HG02943 (cell line): ENCODE measurements at regions not wholly inside any gene's neighbourhood (a gene's known extent, or its start where the extent isn't known, plus 50 kb on each side); places are given as distances from the start of the nearest gene placed in this dataset.
"Not testable (repeated sequence)": the region's sequence is repeated elsewhere in the genome, so short reads cannot be mapped to it uniquely, and the experiment has no call there.

ENCODE experiments used
- ATAC-seq: cut with Tn5 transposase; IDR thresholded peaks from one replicate; pipeline ENCODE4 v1.9.1; 2021; ENCODE audit warnings: mild to moderate bottlenecking, low read depth, moderate library complexity; ENCODE audit not compliant: unreplicated experiment

DNA sequence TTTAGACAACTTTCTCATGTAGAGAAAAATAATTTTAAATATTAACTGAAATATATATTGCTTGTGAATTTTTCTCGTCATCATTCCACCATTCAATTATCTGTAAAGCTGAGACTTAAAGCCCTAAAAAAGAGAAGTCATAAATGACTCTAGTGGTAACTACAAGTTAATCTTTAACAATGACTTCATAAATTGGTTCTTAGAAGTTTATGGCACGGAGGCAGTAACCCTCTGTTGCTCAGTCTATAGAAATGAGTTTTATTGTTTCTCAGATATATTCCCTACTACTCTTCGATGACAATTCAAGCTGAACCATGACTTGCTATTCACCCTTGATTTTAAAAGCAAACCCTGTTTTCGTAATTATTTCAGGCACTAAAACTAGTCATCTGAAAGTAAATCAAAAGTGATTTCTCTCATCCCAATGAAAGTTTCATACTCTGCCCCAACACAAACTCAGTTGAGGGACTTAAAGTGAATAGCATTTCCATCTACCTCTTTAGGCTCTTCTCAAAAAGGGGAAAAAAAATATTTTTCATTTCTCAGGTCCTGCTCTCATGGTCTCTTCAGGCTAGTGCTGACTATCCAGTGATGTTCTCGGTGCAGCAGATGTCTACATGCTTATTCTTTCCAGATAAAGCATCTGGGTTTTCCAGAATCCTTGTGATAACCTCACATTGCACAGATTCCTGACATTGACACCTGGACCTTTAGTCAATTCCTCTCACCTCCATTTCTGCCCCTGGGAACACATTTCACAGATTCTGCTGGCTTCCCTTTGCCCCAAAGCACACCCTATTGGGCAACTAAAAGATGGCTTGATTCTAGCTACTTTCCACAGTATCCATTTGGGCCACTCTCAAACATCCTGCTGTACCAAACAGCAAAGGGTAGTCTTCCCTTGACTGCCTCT is 207.8 kb upstream of the LRATD1 start:
- ATAC-seq, result peak; percentile 65

GRCh38 chr2:14425869-14426268 is 206.6 kb upstream of the LRATD1 start:
- no peak for ATAC-seq

DNA sequence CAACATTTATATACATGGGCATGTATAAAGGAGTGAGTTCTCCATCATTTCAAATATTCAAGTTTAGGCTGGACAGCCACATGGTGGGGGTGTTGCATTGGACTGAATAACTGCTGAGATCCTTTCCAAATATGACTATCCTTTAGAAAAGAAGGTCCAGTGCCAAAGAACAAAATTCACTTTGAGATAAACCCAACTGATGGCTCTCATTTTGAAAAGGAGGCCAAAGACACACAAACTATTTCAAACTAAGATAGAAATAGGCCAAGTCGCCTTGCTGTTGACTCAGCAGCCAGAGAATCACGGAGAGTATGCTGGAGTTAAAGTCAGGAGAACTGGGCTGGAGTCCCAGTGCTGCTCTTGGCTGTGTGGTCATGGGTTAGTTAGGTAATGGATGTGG is 204.5 kb upstream of the LRATD1 start:
- ATAC-seq, result no peak

DNA sequence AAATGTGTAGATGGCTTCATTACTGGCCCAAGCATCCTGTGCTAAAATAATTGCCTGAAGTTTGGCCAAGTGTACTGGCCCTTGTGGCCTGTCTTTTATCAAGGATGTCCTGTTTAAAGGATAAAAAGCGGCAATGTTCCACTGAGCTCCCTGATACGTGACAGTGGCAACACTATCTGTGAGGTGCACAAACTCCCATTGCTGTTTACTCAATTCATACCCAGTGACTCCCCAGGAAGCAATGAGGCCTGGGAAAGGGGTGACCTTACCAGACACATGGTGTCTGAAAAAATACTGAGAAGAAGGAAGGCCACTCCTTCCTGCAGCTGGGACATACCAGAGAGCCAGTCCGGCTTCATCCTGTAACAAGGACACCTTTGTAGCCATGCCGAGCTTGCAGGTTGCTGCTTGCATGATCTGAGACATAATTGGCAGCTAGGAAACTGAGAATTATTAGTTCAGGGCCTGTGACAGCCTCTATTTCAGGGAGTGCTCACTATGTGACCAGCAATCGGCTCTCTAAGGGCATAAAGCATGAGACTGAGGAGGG is 198.5 kb upstream of the LRATD1 start:
- ATAC-seq, result no peak

- no peak for ATAC-seq
These were observed 186.8 kb upstream of the LRATD1 start for GRCh38 chr2:14445670-14446069.

DNA sequence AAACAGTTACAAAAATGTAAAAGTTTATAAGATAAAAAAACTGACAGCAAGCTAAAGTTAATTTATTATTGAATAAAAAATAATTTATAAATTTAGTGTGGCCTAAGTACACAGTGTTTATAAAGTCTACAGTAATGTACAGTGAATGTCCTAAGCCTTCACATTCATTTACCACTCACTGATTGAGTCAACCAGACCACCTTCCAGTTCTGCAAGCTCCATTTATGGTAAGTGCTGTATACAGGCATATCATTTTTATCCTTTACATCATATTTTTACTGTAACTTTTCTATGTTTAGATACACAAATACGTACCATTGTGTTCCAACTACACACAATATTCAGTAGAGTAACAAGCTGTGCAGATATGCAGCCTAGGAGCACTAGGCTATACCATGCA is 184.2 kb upstream of the LRATD1 start:
- no peak for ATAC-seq

GRCh38 chr2:14451312-14451711 is 181.2 kb upstream of the LRATD1 start:
- ATAC-seq, result no peak

DNA sequence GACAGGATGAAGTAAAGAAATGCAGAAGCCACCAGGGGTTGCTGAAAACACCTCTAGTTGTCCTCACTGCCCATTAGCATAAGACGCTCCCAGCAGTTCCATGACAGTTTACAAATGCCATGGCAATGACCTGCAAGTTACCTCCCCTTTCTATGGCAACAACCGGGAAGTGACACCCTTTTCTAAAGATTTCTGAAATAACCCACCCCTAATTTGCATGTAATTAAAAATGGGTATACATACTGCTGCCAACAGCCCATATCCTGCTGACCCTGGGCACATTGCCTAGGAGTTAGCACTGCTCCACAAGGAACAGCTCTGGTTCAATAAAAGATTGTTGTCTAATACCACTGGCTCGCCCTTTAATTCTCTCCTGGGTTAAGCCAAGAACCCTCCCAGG is 178.3 kb upstream of the LRATD1 start:
- no peak for ATAC-seq

DNA sequence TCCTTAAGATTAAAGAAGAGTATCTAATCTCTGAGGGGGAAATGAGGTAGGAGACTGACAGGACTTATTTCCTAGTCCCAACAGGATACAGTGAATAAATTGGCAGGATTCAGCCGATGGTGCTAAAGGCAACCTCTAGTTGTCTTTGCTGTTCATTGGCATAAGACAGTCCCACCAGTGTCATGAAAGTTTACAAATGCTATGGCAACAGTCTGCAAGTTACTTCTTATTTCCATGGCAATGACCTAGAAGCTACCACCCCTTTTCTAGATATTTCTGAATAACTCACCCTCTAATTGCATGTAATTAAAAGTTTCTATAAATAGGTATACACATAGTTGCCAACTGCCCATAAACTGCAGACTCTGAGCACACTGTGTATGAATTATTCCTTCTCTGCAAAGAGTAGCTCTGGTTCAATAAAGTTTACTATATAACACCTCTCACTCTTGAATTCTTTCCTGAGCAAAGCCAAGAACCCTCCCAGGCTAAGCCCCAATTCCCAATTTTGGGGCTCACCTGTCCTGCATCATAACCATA is 172.7 kb upstream of the LRATD1 start:
- no peak for ATAC-seq

GRCh38 chr2:14475994-14476393 is 156.5 kb upstream of the LRATD1 start:
- ATAC-seq, result no peak

DNA sequence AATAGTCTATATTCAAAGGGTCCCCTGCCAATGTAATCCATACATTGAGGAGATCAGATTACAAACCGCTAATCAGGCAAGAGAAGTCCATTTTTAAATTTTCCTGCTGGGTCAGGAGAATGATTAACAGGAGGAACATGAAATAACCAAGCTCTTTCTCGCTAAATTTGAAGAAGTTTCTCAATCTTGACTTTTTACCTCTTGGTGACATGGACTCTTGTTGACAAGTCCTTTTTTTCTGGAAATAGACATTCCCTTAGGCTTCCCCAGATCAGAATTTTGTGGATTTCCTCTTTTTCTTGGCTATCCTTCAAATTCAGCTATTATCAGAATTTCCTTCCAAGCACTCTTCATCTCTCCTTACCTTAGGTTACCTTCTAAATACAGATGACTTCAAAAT is 153.0 kb upstream of the LRATD1 start:
- no peak for ATAC-seq

GRCh38 chr2:14480120-14480519 is 152.4 kb upstream of the LRATD1 start:
- no peak for ATAC-seq

DNA sequence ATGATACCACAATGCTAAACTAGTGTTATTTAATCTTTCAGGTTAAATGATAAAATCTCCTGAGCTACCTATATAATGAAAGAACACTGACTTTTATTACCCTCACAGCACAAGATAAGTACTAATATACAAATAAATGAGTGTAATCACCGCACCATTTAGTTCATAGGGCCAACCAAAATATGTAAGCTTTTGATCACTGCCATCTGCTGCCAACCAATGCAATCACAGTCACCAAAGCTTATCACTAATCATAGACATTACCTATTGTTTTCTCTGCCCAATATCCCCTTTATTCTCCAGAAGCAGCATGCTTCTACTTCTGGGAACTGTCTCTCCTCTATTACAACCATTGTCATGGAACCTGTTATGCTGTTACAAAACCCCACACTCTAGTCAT is 151.6 kb upstream of the LRATD1 start:
- ATAC-seq, result no peak

GRCh38 chr2:14492920-14493503 is 139.5 kb upstream of the LRATD1 start:
- no peak for ATAC-seq

DNA sequence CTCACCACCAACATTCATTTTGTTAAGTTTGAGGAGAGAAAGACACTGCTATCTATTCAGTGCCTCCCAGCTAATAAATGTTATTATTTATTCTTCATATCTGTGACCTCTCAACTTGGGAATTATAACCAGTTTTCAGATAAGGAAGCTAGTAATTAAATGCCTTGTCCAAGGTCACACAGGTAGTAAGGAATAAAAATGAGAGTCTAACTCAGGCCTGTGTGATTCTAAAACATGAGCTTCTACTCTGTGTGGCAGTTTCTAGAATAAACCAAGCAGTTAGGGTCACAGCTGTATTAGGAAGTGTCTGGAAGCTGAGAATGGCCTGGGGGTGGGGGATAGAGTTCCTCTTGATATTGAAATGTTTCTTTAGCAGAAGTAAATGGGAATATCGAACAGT is 137.8 kb upstream of the LRATD1 start:
- no peak for ATAC-seq

- ATAC-seq, result no peak
These were observed 131.5 kb upstream of the LRATD1 start for GRCh38 chr2:14501061-14501460.

GRCh38 chr2:14506955-14507354 is 125.6 kb upstream of the LRATD1 start:
- ATAC-seq, result not testable (repeated sequence)

- no peak for ATAC-seq
These were observed 121.0 kb upstream of the LRATD1 start for GRCh38 chr2:14511541-14511940.

GRCh38 chr2:14513903-14514302 is 118.6 kb upstream of the LRATD1 start:
- no peak for ATAC-seq

DNA sequence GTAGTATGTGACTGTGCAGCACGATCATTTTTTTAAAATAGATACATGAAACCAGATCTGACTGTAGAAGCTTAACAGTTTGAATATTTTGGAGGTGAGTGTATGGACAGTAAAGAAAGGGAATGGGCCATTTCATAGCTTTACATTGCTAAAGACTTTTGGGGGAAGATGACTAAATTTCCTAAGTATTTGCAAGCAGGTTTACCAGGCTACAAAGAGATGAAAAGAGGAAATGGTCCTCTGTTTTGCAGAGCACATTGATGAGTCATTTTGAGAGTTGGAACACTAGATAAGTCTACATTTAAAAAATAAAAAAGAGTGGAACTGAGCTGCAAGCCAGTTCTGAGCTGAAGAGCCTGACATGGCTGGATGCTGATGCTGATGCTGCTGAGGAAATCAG is 115.7 kb upstream of the LRATD1 start:
- ATAC-seq, result no peak

GRCh38 chr2:14517731-14518130 is 114.8 kb upstream of the LRATD1 start:
- no peak for ATAC-seq
